A549 (cell line): ENCODE measurements at regions not wholly inside any gene's neighbourhood (a gene's known extent, or its start where the extent isn't known, plus 50 kb on each side); places are given as distances from the start of the nearest gene placed in this dataset.

ENCODE experiments used
- ATAC-seq, 2 experiments: fragments of 200-7000 bp in 1 of 2; fragments of >200 bp in 1 of 2; cut with Nextera tagmentation in 1 of 2; cut with Tn5 transposase in 1 of 2; 3 replicates each; pipeline versions ENCODE4 v1.8.0 to v1.9.1; 2018 to 2020; ENCODE audit warnings: mild to moderate bottlenecking in 1 of 2, moderate library complexity in 1 of 2
- CTCF ChIA-PET: fragments of 300-600 bp; sonication (Branson Sonifier 250); formaldehyde crosslinking; extraction: SDS; loops from one replicate; lab custom pipeline; 2021; ENCODE audit warnings: antibody characterized with exemption, inconsistent platforms; lab: Yijun Ruan, JAX
- POLR2A ChIA-PET: fragments of 350-600 bp; formaldehyde crosslinking; extraction: SDS; loops from one replicate; lab custom pipeline; 2021; ENCODE audit warnings: antibody characterized with exemption, inconsistent platforms; lab: Yijun Ruan, JAX
- DNase-seq, 2 experiments: peaks; one replicate each; pipeline versions ENCODE4 v3.0.0 to v3.0.0-alpha.2; 2011 to 2016; ENCODE audit warnings: low read depth in 1 of 2, low spot score in 1 of 2
- FAIRE-seq: peaks from 2 replicates; lab custom pipeline; 2011; peaks lifted over from hg19 to GRCh38; lab: Jason Lieb, UNC
- H3K27ac ChIP-seq, 2 experiments: fragments of >200 bp; sonication (Bioruptor Twin); formaldehyde crosslinking; 3 replicates each; pipeline ENCODE4 v1.5.1; 2016 to 2017
- H3K4me1 ChIP-seq: fragments of >200 bp; sonication (Bioruptor Twin); formaldehyde crosslinking; 3 replicates; pipeline ENCODE4 v1.6.1; 2016
- H3K4me2 ChIP-seq: fragments of >200 bp; sonication (Bioruptor Twin); formaldehyde crosslinking; 3 replicates; pipeline ENCODE4 v1.6.1; 2016
- H3K4me3 ChIP-seq: fragments of >200 bp; sonication (Bioruptor Twin); formaldehyde crosslinking; 3 replicates; pipeline ENCODE4 v1.5.1; 2016
- H3K9me3 ChIP-seq: fragments of >200 bp; sonication (Bioruptor Twin); formaldehyde crosslinking; 3 replicates; pipeline ENCODE4 v1.6.1; 2016
- ATOH8 ChIP-seq: fragments of 250-450 bp; sonication (Bioruptor Pico); IDR thresholded peaks from 2 replicates; pipeline ENCODE4 v1.5.0; 2020; ENCODE audit warnings: low read depth, mild to moderate bottlenecking, moderate library complexity
- BCL3 ChIP-seq: fragments of >200 bp; sonication (Bioruptor Twin); formaldehyde crosslinking; IDR thresholded peaks from 3 replicates; pipeline ENCODE4 v1.6.1; 2016
- BHLHE40 ChIP-seq: IDR thresholded peaks from 2 replicates; pipeline ENCODE4 v1.6.1; 2012; ENCODE audit warnings: low read depth, low read length, inconsistent platforms
- CHD4 ChIP-seq: fragments of 200-600 bp; sonication (generic); IDR thresholded peaks from 2 replicates; pipeline ENCODE4 v1.6.1; 2016; ENCODE audit warnings: antibody characterized with exemption, mild to moderate bottlenecking, borderline replicate concordance
- CTCF ChIP-seq: fragments of >200 bp; sonication (Bioruptor Twin); formaldehyde crosslinking; IDR thresholded peaks from 3 replicates; pipeline ENCODE4 v1.5.1; 2016
- E2F6 ChIP-seq: IDR thresholded peaks from 2 replicates; pipeline ENCODE4 v1.6.1; 2012; ENCODE audit warnings: low read depth, borderline replicate concordance
- ELK1 ChIP-seq: fragments of 150-350 bp; IDR thresholded peaks from 2 replicates; pipeline ENCODE4 v1.6.1; 2014; ENCODE audit warnings: low read depth, mild to moderate bottlenecking, low read length
- FOSB ChIP-seq: fragments of 250-450 bp; sonication (Bioruptor Pico); IDR thresholded peaks from 2 replicates; pipeline ENCODE4 v1.5.0; 2020; ENCODE audit warnings: mild to moderate bottlenecking, moderate library complexity
- GATA3 ChIP-seq: IDR thresholded peaks from 2 replicates; pipeline ENCODE4 v1.6.1; 2012; ENCODE audit warnings: borderline replicate concordance
- HES2 ChIP-seq: fragments of >200 bp; sonication (Bioruptor Twin); formaldehyde crosslinking; IDR thresholded peaks from 2 replicates; pipeline ENCODE4 v1.6.1; 2016
- HOXB5 ChIP-seq: fragments of 250-450 bp; sonication (Bioruptor Pico); IDR thresholded peaks from 2 replicates; pipeline ENCODE4 v1.5.0; 2020; ENCODE audit warnings: mild to moderate bottlenecking, moderate library complexity
- MYC ChIP-seq: IDR thresholded peaks from 2 replicates; pipeline ENCODE4 v1.6.1; 2012; ENCODE audit warnings: mild to moderate bottlenecking, inconsistent platforms, low read length, improper control_type of control experiment, borderline replicate concordance
- NFE2L2 ChIP-seq: fragments of 150-350 bp; conservative IDR thresholded peaks from 2 replicates; pipeline ENCODE4 v1.6.1; 2014; ENCODE audit warnings: low read length
- NPAS2 ChIP-seq: fragments of 250-450 bp; sonication (Bioruptor Pico); IDR thresholded peaks from 2 replicates; pipeline ENCODE4 v1.8.0; 2022; ENCODE audit warnings: mild to moderate bottlenecking, moderate library complexity, borderline replicate concordance
- PHF8 ChIP-seq: fragments of 200-600 bp; sonication (generic); IDR thresholded peaks from 2 replicates; pipeline ENCODE4 v1.6.1; 2016; ENCODE audit warnings: low read depth, mild to moderate bottlenecking, antibody characterized with exemption, moderate library complexity, borderline replicate concordance
- POLR2AphosphoS2 ChIP-seq: conservative IDR thresholded peaks from 2 replicates; pipeline ENCODE4 v1.6.1; 2012; ENCODE audit warnings: low read length, improper control_type of control experiment, inconsistent platforms
- RFX5 ChIP-seq: fragments of 450-650 bp; IDR thresholded peaks from 2 replicates; pipeline ENCODE4 v1.7.1; 2014; ENCODE audit warnings: antibody characterized with exemption, mild to moderate bottlenecking, moderate library complexity
- RNF2 ChIP-seq: fragments of 200-600 bp; sonication (generic); IDR thresholded peaks from 2 replicates; pipeline ENCODE4 v1.6.1; 2016; ENCODE audit warnings: low read depth, mild to moderate bottlenecking, antibody characterized with exemption, moderate library complexity, borderline replicate concordance
- SREBF2 ChIP-seq: fragments of 450-650 bp; IDR thresholded peaks from 2 replicates; pipeline ENCODE4 v1.6.1; 2014; ENCODE audit warnings: mild to moderate bottlenecking, moderate library complexity
- TFCP2L1 ChIP-seq: fragments of 250-450 bp; sonication (Bioruptor Pico); IDR thresholded peaks from 2 replicates; pipeline ENCODE4 v1.5.0; 2021; ENCODE audit warnings: mild to moderate bottlenecking
- ZNF302 ChIP-seq: fragments of 250-450 bp; sonication (Bioruptor Pico); IDR thresholded peaks from 2 replicates; pipeline ENCODE4 v1.9.0; 2021; ENCODE audit warnings: inconsistent platforms, mild to moderate bottlenecking, moderate library complexity
- WGBS: methylation state at CpG from one replicate; pipeline ENCODE4 v1.1.6; 2017; ENCODE audit errors: missing lambda C conversion rate; 5-methylcytosine and 5-hydroxymethylcytosine counted together
- TF ChIP-seq, protein P1 (sequence below): IDR thresholded peaks from 2 replicates; pipeline ENCODE4 v1.6.1; 2012
- TF ChIP-seq, protein P2 (sequence below): fragments of 450-650 bp; IDR thresholded peaks from 2 replicates; pipeline ENCODE4 v1.6.1; 2014; ENCODE audit warnings: antibody characterized with exemption

- H3K4me1 ChIP-seq, result no peaks in the 10 kb centered on the region
- FAIRE-seq, result no peak
- POLR2A ChIA-PET, result no interaction called here
These were observed 183.0 kb upstream of the PITRM1 start for GRCh38 chr10:3355536-3355935.

GRCh38 chr10:3354174-3354900 lies 181.8 kb upstream of the PITRM1 start:
- ATAC-seq, result no peak
- TF ChIP-seq MYC, result no peak
- TF ChIP-seq, protein P1, sequence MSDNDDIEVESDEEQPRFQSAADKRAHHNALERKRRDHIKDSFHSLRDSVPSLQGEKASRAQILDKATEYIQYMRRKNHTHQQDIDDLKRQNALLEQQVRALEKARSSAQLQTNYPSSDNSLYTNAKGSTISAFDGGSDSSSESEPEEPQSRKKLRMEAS, result no peak
- no peak for TF ChIP-seq CHD4
- TF ChIP-seq ELK1, result no peak
- TF ChIP-seq ATOH8 (CRISPR knock-in tag), result no peak
- TF ChIP-seq RNF2, result no peak
- no peak for TF ChIP-seq POLR2AphosphoS2
- TF ChIP-seq ZNF302 (CRISPR knock-in tag), result no peak
- no peak for TF ChIP-seq CTCF
- no peak for TF ChIP-seq FOSB (CRISPR knock-in tag)
- no peak for TF ChIP-seq HOXB5 (CRISPR knock-in tag)
- TF ChIP-seq NPAS2 (CRISPR knock-in tag), result no peak
- TF ChIP-seq GATA3, result no peak
- TF ChIP-seq NFE2L2, result no peak
- TF ChIP-seq BHLHE40, result no peak
- no peak for TF ChIP-seq E2F6
- TF ChIP-seq PHF8, result no peak
- TF ChIP-seq, protein P2, sequence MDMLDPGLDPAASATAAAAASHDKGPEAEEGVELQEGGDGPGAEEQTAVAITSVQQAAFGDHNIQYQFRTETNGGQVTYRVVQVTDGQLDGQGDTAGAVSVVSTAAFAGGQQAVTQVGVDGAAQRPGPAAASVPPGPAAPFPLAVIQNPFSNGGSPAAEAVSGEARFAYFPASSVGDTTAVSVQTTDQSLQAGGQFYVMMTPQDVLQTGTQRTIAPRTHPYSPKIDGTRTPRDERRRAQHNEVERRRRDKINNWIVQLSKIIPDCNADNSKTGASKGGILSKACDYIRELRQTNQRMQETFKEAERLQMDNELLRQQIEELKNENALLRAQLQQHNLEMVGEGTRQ, result no peak
- TF ChIP-seq, all 56 proteins: peak for 0
- Histone ChIP-seq H3K4me2 (no peak overlapping the region), H3K4me1 (no peaks in the 10 kb centered on the region), H3K9me3 (peaks cover 2% of the 10 kb centered on the region; the same call in 1 of the 3 replicates), H3K4me3 (no peak overlapping the region), H3K27ac (no peak overlapping the region)
- DNase-seq (no peak), FAIRE-seq (no peak)
- 68% methylated on average over 3 of the region's 3 CpGs for WGBS
- ChIA-PET CTCF (no interaction called here), POLR2A (no interaction called here)

More at GRCh38 chr10:3355536-3355935, 183.0 kb upstream of the PITRM1 start:
- Histone ChIP-seq H3K4me2 (no peak overlapping the region), H3K9me3 (peaks cover 10% of the 10 kb centered on the region; the same call in 1 of the 3 replicates), H3K27ac (no peak overlapping the region), H3K4me3 (no peak overlapping the region)
- ATAC-seq (no peak), DNase-seq (no peak)
- CTCF ChIA-PET, result no interaction called here
- TF ChIP-seq BHLHE40, result no peak
- TF ChIP-seq BCL3, result no peak
- no peak for TF ChIP-seq SREBF2
- no peak for TF ChIP-seq RFX5
- TF ChIP-seq TFCP2L1, result no peak
- TF ChIP-seq HES2, result no peak
- WGBS, result 67% methylated on average over 6 of the region's 9 CpGs
